Pancreas (tissue), 10 donors: ENCODE measurements at regions not wholly inside any gene's neighbourhood (a gene's known extent, or its start where the extent isn't known, plus 50 kb on each side); places are given as distances from the start of the nearest gene placed in this dataset.

Experiments
- ATAC-seq, 4 donors: fragments of 200-7000 bp; cut with Tn5 transposase; one replicate each; pipeline versions ENCODE4 v1.8.0 to v1.9.1; 2020; ENCODE audit warnings: mild to moderate bottlenecking in 4 of 4, moderate library complexity in 4 of 4
- DNase-seq, 6 donors: peaks; one replicate each; pipeline ENCODE4 v3.0.0-alpha.2; 2020
- FAIRE-seq: peaks from 2 replicates; lab custom pipeline; 2012; peaks lifted over from hg19 to GRCh38; lab: Jason Lieb, UNC
- H3K27ac ChIP-seq, 4 donors: fragments of 200-600 bp; sonication (generic); 1 replicate in 3 of 4; 2 replicates in 1 of 4; pipeline versions ENCODE4 v1.5.0 to v1.8.0; 2020
- H3K27me3 ChIP-seq, 4 donors: fragments of 200-600 bp; one replicate each; pipeline ENCODE4 v1.8.0; 2021
- H3K36me3 ChIP-seq, 3 donors: fragments of 200-600 bp; sonication (generic) in 1 of 3; one replicate each; pipeline versions ENCODE4 v1.5.0 to v1.8.0; 2020 to 2021
- H3K4me1 ChIP-seq, 3 donors: fragments of 200-600 bp; one replicate each; pipeline ENCODE4 v1.8.0; 2021
- H3K4me3 ChIP-seq, 4 donors: fragments of 200-600 bp; sonication (generic) in 2 of 4; one replicate each; pipeline versions ENCODE4 v1.5.0 to v1.8.0; 2020 to 2021
- H3K9me3 ChIP-seq, 4 donors: fragments of 200-600 bp; one replicate each; pipeline ENCODE4 v1.8.0; 2021
- WGBS, 2 donors: extraction: QIAGEN DNeasy Blood & Tissue Kit; methylation state at CpG; one replicate each; pipeline ENCODE4 v1.1.7; 2013; 5-methylcytosine and 5-hydroxymethylcytosine counted together
- intact Hi-C, 3 donors: fragments of 100-400 bp; cut with DNase I; formaldehyde crosslinking; loops; one replicate each; pipeline versions ENCODE4 v1.11.1 to v1.14.2; 2022
- TF ChIP-seq, protein P1 (sequence below), 4 donors: fragments of 200-600 bp; sonication (generic) in 3 of 4; IDR thresholded peaks; one replicate each; pipeline versions ENCODE4 v1.5.0 to v1.8.0; 2021; ENCODE audit warnings: antibody characterized with exemption in 4 of 4
- donor health status: healthy with polysubstance abuse.
- donor health status: DM: no; HTN: no; CAD: no; lungs with moderate emphysema.
- donor health status: DM: no; HTN: no; CAD: no.
- donor health status: control.
- donor health status: control.
- donor health status: Bipolar disorder and iron deficiency.
- donor health status: DM: yes; HTN: yes; CAD: no.
- donor health status: DM: no; HTN: no; CAD: no.
- donor health status: DM: no; HTN: no; CAD: no.
- donor health status: DM: yes; HTN: yes; CAD: no.

DNA sequence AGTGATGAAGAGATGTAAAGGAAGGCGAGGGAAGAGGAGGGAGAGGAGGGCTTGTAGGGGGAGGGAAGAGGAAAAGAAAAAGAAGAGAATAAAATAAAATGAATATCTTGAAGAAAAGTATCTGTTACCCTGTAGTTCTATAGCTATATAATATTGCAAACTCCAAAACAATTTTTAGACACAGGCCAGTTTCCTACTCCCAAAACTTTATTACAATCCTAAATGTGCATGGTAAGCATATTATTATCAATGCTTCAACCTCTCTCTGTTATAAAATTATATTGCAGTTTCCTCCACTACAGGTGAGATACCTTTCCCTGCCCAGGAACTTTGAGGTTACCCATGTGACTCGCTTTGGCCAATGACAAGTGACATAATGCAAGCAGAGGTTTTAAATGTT, 1351.6 kb upstream of the NRXN1 start:
- WGBS, 2 donors = 84 to 93% methylated on average over 2 of the region's 2 CpGs
- FAIRE-seq = no peak
- H3K27me3 ChIP-seq = no peaks in the 10 kb centered on the region

DNA sequence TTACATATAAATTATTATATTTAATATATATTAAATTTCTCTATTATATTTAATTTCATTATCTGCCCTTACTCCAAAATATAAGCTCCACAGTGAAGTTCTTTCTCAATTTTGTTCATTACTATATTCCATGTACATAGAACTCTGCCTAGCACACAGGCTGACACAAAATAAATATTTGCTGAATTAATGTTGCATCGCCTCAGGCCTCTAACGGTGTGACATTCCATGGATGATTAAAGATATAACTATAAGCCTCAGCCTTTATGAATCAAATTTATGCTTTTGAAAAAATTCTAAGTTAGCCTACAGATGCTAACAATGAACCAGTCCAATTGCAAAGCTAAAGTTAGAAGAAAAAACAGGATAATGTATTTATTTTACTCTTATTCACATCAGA, 1337.2 kb upstream of the NRXN1 start:
- no peaks in the 10 kb centered on the region for H3K9me3 ChIP-seq
- H3K27ac ChIP-seq = no peak overlapping the region
- 37 to 39% methylated on average over 2 of the region's 2 CpGs for WGBS, 2 donors
- no peak overlapping the region for H3K4me3 ChIP-seq
- DNase-seq (no peak), FAIRE-seq (no peak), ATAC-seq (no peak)
- H3K36me3 ChIP-seq = no peaks in the 10 kb centered on the region
- intact Hi-C loops = no loop called here
- TF ChIP-seq, protein P1, sequence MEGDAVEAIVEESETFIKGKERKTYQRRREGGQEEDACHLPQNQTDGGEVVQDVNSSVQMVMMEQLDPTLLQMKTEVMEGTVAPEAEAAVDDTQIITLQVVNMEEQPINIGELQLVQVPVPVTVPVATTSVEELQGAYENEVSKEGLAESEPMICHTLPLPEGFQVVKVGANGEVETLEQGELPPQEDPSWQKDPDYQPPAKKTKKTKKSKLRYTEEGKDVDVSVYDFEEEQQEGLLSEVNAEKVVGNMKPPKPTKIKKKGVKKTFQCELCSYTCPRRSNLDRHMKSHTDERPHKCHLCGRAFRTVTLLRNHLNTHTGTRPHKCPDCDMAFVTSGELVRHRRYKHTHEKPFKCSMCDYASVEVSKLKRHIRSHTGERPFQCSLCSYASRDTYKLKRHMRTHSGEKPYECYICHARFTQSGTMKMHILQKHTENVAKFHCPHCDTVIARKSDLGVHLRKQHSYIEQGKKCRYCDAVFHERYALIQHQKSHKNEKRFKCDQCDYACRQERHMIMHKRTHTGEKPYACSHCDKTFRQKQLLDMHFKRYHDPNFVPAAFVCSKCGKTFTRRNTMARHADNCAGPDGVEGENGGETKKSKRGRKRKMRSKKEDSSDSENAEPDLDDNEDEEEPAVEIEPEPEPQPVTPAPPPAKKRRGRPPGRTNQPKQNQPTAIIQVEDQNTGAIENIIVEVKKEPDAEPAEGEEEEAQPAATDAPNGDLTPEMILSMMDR (IDR thresholded peaks at IDR 0.05) = no peak
- no peaks in the 10 kb centered on the region for H3K4me1 ChIP-seq
- no peaks in the 10 kb centered on the region for H3K27me3 ChIP-seq

More for the DNA sequence above, 1351.6 kb upstream of the NRXN1 start:
- ATAC-seq (no peak), DNase-seq (no peak)
- no peak overlapping the region for H3K27ac ChIP-seq
- H3K9me3 ChIP-seq = no peaks in the 10 kb centered on the region
- intact Hi-C loops = no loop called here
- H3K4me1 ChIP-seq = no peaks in the 10 kb centered on the region
- H3K36me3 ChIP-seq = no peaks in the 10 kb centered on the region
- no peak overlapping the region for H3K4me3 ChIP-seq
- TF ChIP-seq, protein P1 (IDR thresholded peaks at IDR 0.05) = no peak

DNA sequence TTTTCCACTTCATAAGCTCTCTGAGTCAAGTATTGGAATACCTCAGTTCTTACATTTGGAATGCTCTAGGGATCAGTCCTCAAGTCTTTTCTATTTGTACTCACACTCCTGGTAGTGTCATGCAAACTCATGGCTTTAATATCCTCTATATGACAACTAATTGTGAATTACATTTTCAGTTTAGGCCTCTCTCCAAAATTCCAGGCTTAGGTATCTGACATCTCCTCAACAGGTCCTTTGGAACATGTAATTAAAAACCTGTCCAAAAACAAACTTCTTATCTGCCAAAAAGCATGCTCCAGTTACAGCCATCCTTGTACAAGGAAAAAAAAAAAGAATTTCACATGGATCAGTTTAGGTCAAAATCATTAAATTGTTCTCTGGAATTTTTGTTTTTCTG, 1336.2 kb upstream of the NRXN1 start:
- Histone ChIP-seq H3K36me3 (no peaks in the 10 kb centered on the region), H3K4me1 (no peaks in the 10 kb centered on the region)
- intact Hi-C loops = no loop called here

DNA sequence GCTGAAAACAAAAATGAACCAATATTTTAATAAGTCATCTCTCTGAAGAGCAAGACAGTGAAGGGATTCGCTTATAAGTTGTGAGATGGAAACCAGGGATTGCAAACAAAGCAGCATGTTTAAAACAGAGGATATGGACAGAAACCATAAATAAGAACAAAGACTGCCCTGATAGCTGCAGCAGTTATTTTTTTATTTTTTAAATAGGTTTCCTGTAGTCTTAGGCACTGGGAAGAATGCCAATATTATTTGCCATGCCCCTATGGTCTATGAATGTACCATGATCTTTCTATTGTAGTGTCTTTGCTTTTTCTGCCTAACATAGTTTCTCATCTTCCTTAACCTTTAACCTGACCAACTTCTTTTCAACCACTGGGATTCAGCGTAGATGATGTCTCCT, 1334.0 kb upstream of the NRXN1 start:
- TF ChIP-seq, protein P1 (IDR thresholded peaks at IDR 0.05) = no peak
- FAIRE-seq (no peak), ATAC-seq (no peak), DNase-seq (no peak)
- Histone ChIP-seq H3K4me1 (peaks cover 0 to 7% (median 6%) of the 10 kb centered on the region in 3 donors), H3K27me3 (no peaks in the 10 kb centered on the region), H3K9me3 (no peaks in the 10 kb centered on the region), H3K27ac (no peak overlapping the region), H3K4me3 (no peak overlapping the region), H3K36me3 (no peaks in the 10 kb centered on the region)
- intact Hi-C loops = no loop called here
- 86 to 89% methylated on average over 2 of the region's 2 CpGs for WGBS, 2 donors

More for the DNA sequence above, 1336.2 kb upstream of the NRXN1 start:
- ATAC-seq = no peak
- no peaks in the 10 kb centered on the region for H3K9me3 ChIP-seq
- no peak for FAIRE-seq
- TF ChIP-seq, protein P1 (IDR thresholded peaks at IDR 0.05) = no peak
- H3K4me3 ChIP-seq = no peak overlapping the region
- no peak overlapping the region for H3K27ac ChIP-seq
- no peaks in the 10 kb centered on the region for H3K27me3 ChIP-seq
- no peak for DNase-seq

DNA sequence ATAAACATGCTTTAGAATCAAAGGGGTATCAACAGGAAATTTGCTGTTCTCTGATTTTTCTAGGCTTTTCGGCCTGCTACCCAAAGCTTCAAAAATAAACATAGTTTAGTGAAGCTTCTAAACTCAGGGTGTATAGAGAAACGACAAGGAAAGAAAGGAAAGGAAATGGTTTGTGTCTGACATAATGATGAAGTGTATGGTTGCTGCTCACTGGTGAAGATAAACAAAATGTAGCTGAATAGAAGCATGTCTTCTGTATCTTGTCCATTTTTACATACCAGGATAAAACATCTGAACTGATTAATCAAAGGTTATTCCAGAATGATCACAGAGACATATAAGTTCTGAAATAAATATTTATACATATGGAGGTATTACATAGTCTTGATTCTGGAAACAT, 1324.6 kb upstream of the NRXN1 start:
- FAIRE-seq (no peak), ATAC-seq (no peak), DNase-seq (no peak)
- no peaks in the 10 kb centered on the region for H3K4me1 ChIP-seq
- H3K27ac ChIP-seq = no peak overlapping the region
- intact Hi-C loops = no loop called here
- H3K4me3 ChIP-seq = no peak overlapping the region
- 51 to 55% methylated on average over 2 of the region's 2 CpGs for WGBS, 2 donors
- H3K27me3 ChIP-seq = no peaks in the 10 kb centered on the region
- no peaks in the 10 kb centered on the region for H3K9me3 ChIP-seq
- TF ChIP-seq, protein P1 (IDR thresholded peaks at IDR 0.05) = no peak
- H3K36me3 ChIP-seq = no peaks in the 10 kb centered on the region
